OCI-LY3 (cell line): ENCODE measurements at regions not wholly inside any gene's neighbourhood (a gene's known extent, or its start where the extent isn't known, plus 50 kb on each side); places are given as distances from the start of the nearest gene placed in this dataset.

Experiments
- EZH2phosphoT487 ChIP-seq: fragments of 200-600 bp; shearing (Covaris generic); IDR thresholded peaks from 2 replicates; pipeline ENCODE4 v1.6.1; 2018; ENCODE audit warnings: antibody characterized with exemption, mixed run types, low read depth
- TF ChIP-seq, protein P1 (sequence below): fragments of 200-600, 300-600 bp; sonication (generic); IDR thresholded peaks from 2 replicates; pipeline ENCODE4 v1.5.1; 2014; ENCODE audit warnings: antibody characterized with exemption, low read length, low read depth

DNA sequence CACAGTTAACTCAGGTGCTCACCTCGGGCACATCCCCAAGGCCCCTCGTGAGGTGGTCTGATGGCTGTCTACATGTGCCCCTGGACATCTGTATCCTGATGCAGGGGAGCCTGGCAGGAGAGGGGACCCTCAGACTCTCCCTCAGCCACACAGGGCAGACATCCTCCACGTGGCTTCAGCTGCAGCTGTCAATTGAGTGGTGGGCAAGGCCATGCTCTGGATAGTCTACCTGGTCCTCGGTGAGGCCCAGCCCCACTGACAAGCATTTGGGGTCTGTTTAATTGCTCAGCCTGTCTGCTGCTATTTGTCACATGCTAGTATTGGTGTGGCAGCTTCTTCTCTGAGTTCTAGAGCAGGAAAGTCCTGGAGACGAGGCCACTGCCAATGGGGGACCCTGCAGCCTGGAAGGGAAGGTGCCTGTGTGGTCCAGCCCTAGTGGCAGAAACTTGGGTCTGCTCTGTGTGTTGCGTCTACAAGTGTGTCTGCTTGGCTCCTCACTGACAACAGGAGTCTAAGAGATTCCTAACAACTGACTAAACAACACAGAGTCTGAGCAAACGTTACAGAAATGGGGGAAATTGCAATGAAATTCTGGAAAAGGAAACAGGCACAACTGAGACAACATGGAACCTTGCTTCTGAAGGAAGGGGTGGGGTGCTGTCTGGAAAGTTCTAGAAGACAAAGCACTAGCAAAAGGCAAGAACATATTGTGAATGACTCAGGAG, 59.3 kb upstream of the IGFBP3 start:
- TF ChIP-seq, protein P1, sequence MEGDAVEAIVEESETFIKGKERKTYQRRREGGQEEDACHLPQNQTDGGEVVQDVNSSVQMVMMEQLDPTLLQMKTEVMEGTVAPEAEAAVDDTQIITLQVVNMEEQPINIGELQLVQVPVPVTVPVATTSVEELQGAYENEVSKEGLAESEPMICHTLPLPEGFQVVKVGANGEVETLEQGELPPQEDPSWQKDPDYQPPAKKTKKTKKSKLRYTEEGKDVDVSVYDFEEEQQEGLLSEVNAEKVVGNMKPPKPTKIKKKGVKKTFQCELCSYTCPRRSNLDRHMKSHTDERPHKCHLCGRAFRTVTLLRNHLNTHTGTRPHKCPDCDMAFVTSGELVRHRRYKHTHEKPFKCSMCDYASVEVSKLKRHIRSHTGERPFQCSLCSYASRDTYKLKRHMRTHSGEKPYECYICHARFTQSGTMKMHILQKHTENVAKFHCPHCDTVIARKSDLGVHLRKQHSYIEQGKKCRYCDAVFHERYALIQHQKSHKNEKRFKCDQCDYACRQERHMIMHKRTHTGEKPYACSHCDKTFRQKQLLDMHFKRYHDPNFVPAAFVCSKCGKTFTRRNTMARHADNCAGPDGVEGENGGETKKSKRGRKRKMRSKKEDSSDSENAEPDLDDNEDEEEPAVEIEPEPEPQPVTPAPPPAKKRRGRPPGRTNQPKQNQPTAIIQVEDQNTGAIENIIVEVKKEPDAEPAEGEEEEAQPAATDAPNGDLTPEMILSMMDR = no peak
- no peak for TF ChIP-seq EZH2phosphoT487
